B cell (primary cell): ENCODE measurements at regions not wholly inside any gene's neighbourhood (a gene's known extent, or its start where the extent isn't known, plus 50 kb on each side); places are given as distances from the start of the nearest gene placed in this dataset.

Experiments used
- EZH2 ChIP-seq: IDR thresholded peaks from 2 replicates; pipeline ENCODE4 v1.6.1; 2012; ENCODE audit warnings: borderline replicate concordance, low read depth, mild to moderate bottlenecking, moderate library complexity, low read length; ENCODE audit not compliant: insufficient read depth, poor library complexity, severe bottlenecking
- TF ChIP-seq, protein P1 (sequence below): fragments of 200-600 bp; IDR thresholded peaks from one replicate; pipeline ENCODE4 v1.8.0; 2022; ENCODE audit warnings: antibody characterized with exemption, mild to moderate bottlenecking

DNA sequence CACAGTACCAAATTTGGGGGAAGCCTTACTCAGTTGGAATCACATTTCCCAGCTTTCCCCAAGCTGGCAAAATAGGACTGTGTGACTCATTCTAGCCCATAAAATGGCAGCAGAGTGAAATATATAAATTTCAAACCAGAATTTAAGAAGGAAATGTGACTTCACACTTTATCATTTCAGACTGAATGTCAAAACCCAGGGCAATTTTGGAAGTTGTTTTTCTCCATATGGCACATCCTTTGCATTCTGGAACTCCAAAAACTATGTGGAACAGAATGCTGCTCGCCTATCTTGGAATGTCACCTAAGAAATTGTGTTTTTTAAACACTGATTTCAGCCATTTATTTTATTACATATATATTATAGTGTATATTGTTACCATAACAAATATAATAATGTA is 424.7 kb upstream of the ST8SIA4 start:
- TF ChIP-seq, protein P1, sequence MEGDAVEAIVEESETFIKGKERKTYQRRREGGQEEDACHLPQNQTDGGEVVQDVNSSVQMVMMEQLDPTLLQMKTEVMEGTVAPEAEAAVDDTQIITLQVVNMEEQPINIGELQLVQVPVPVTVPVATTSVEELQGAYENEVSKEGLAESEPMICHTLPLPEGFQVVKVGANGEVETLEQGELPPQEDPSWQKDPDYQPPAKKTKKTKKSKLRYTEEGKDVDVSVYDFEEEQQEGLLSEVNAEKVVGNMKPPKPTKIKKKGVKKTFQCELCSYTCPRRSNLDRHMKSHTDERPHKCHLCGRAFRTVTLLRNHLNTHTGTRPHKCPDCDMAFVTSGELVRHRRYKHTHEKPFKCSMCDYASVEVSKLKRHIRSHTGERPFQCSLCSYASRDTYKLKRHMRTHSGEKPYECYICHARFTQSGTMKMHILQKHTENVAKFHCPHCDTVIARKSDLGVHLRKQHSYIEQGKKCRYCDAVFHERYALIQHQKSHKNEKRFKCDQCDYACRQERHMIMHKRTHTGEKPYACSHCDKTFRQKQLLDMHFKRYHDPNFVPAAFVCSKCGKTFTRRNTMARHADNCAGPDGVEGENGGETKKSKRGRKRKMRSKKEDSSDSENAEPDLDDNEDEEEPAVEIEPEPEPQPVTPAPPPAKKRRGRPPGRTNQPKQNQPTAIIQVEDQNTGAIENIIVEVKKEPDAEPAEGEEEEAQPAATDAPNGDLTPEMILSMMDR: no peak
- no peak for TF ChIP-seq EZH2
